ENCODE measurements at regions not wholly inside any gene's neighbourhood (a gene's known extent, or its start where the extent isn't known, plus 50 kb on each side); places are given as distances from the start of the nearest gene placed in this dataset.

DNA sequence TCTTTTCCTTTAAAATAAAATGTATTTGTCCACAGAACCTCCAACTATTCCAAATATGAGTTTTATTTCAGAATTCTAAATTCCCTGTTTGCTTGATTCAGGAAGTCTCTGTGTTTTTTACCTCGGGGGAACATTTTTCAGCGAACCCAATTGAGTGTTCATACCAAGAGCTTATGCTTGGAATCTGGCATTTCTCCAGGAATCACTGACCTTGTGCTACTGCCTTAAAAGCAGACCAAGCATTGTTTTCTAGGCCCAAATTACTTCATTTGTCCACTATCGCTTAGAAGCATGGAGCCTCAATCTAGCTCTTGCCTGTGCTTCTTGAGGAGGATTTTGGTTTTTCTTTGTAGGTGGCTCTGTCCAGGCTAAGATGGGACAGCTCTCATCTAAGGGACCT is 59.4 kb downstream of the EBLN1 start:
- TF ChIP-seq, protein P1, sequence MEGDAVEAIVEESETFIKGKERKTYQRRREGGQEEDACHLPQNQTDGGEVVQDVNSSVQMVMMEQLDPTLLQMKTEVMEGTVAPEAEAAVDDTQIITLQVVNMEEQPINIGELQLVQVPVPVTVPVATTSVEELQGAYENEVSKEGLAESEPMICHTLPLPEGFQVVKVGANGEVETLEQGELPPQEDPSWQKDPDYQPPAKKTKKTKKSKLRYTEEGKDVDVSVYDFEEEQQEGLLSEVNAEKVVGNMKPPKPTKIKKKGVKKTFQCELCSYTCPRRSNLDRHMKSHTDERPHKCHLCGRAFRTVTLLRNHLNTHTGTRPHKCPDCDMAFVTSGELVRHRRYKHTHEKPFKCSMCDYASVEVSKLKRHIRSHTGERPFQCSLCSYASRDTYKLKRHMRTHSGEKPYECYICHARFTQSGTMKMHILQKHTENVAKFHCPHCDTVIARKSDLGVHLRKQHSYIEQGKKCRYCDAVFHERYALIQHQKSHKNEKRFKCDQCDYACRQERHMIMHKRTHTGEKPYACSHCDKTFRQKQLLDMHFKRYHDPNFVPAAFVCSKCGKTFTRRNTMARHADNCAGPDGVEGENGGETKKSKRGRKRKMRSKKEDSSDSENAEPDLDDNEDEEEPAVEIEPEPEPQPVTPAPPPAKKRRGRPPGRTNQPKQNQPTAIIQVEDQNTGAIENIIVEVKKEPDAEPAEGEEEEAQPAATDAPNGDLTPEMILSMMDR (IDR thresholded peaks at IDR 0.05): no peak
- TF ChIP-seq POLR2A (IDR thresholded peaks at IDR 0.05): no peak
